ENCODE measurements at regions not wholly inside any gene's neighbourhood (a gene's known extent, or its start where the extent isn't known, plus 50 kb on each side); places are given as distances from the start of the nearest gene placed in this dataset.

DNA sequence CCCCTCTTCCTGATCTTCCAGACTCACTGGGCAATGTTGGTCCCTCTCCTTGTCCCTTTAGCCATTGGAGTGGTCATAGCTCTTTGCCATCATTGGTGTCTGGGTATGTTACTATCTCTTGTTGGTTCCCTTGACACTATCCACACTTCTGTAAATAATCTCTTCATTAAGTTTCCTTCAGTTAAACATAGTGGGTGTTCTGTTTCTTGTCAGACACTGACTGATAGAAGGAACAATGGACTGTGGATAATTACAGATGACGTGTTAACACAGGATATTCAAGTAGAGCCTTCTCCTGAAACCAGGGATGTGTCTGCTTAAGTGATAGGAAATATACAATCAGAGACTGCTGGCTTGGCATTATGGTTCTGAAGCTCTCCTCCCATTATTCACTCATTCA is 458.3 kb upstream of the USP24 start:
- Histone ChIP-seq H3K36me3 (ENCODE audit: control insufficient read depth in 2 of 4, insufficient read depth in 4 of 4, low read length in 3 of 4) (no peaks in the 10 kb centered on the region), H2BK120ac (replicated peaks; ENCODE audit: low read depth, low read length) (no peak overlapping the region), H2BK20ac (ENCODE audit: low read length) (no peak overlapping the region), H3K27me3 (replicated peaks in 1 of 4; ENCODE audit: control insufficient read depth in 3 of 4, extremely low read depth in 1 of 4, insufficient read depth in 3 of 4, low read length in 3 of 4) (no peaks in the 10 kb centered on the region), H2BK15ac (ENCODE audit: low read length) (no peak overlapping the region), H3K4me2 (ENCODE audit: insufficient read depth in 1 of 2, low read depth in 2 of 2, low read length in 2 of 2) (no peak overlapping the region), H4K91ac (replicated peaks; ENCODE audit: insufficient read length, low read length) (no peak overlapping the region), H3K23ac (ENCODE audit: insufficient read length) (no peak overlapping the region), H3K23me2 (ENCODE audit: low read depth, low read length) (no peaks in the 10 kb centered on the region; the same call in 1 of the 2 replicates), H2AK5ac (ENCODE audit: low read depth, low read length) (no peak overlapping the region), H3K27ac (ENCODE audit: low read depth, low read length) (no peak overlapping the region), H2BK5ac (ENCODE audit: low read depth, low read length) (no peak overlapping the region), H4K8ac (ENCODE audit: extremely low read depth, insufficient read depth, low read length) (no peak overlapping the region), H3K79me2 (ENCODE audit: control insufficient read depth in 1 of 2, insufficient read depth in 2 of 2, low read length in 2 of 2) (no peaks in the 10 kb centered on the region), H3K4me3 (ENCODE audit: extremely low read depth in 1 of 4, insufficient read depth in 2 of 4, low read depth in 3 of 4, low read length in 4 of 4) (no peak overlapping the region), H3K4me1 (replicated peaks in 1 of 4; ENCODE audit: control insufficient read depth in 3 of 4, insufficient read depth in 4 of 4, low read length in 3 of 4) (no peaks in the 10 kb centered on the region), H3K9ac (replicated peaks in 1 of 4; ENCODE audit: extremely low read depth in 1 of 4, low read depth in 3 of 4, low read length in 3 of 4) (no peak overlapping the region), H3K14ac (ENCODE audit: insufficient read length) (no peak overlapping the region), H3K9me3 (ENCODE audit: insufficient read depth in 2 of 2, low read depth in 1 of 2, low read length in 1 of 2) (no peaks in the 10 kb centered on the region), H4K5ac (ENCODE audit: insufficient read length, low read depth, low read length) (no peak overlapping the region), H3K56ac (replicated peaks; ENCODE audit: insufficient read length, low read depth, low read length) (no peak overlapping the region), H3K79me1 (ENCODE audit: low read depth, low read length) (no peaks in the 10 kb centered on the region), H3K18ac (ENCODE audit: extremely low read depth, low read length) (no peak overlapping the region), H2AFZ (ENCODE audit: low read length) (no peak overlapping the region), H4K20me1 (replicated peaks in 1 of 2; ENCODE audit: control insufficient read depth in 1 of 2, insufficient read depth in 2 of 2, low read length in 2 of 2) (no peaks in the 10 kb centered on the region), H2BK12ac (ENCODE audit: low read depth, low read length) (no peak overlapping the region), H3K4ac (replicated peaks; ENCODE audit: insufficient read length, low read depth, low read length) (no peak overlapping the region)
- ChIA-PET CTCF (ENCODE audit: partially characterized antibody) (interaction anchor here (1.0 to 1.5 kb wide), 3 partner anchors 28 to 175 kb away, joined by 3 to 4 read pairs (median 3); no protein-coding TSS in a partner anchor), POLR2A (ENCODE audit: partially characterized antibody) (no interaction called here)
- no peak for DNase-seq (ENCODE audit: low read depth in 1 of 2, low spot score in 2 of 2)
- no peak for FAIRE-seq
- WGBS, 2 experiments (ENCODE audit: extremely low coverage in 1 of 2, insufficient coverage in 1 of 2, insufficient read length in 1 of 2, insufficient replicate concordance in 2 of 2, low coverage in 1 of 2, low lambda C conversion rate in 2 of 2, missing lambda C conversion rate in 1 of 2) = 88% methylated on average over 1 of the region's 1 CpG; no CpG with 5 or more reads in 1 of the 2 experiments
- no peak for TF ChIP-seq POU5F1 (IDR thresholded peaks at IDR 0.05; ENCODE audit: low read depth, low read length)
- no peak for TF ChIP-seq POLR2A (IDR thresholded peaks at IDR 0.05; ENCODE audit: control extremely low read depth in 1 of 2, low read depth in 2 of 2, low read length in 2 of 2)
- no peak for TF ChIP-seq SP4 (IDR thresholded peaks at IDR 0.05; ENCODE audit: low read length)
- TF ChIP-seq USF2 (IDR thresholded peaks at IDR 0.05; ENCODE audit: low read length) = no peak
- no peak for TF ChIP-seq CTBP2 (IDR thresholded peaks at IDR 0.05; ENCODE audit: borderline replicate concordance, insufficient read depth, insufficient read length, low read length)
- no peak for TF ChIP-seq TEAD4 (IDR thresholded peaks at IDR 0.05; ENCODE audit: low read depth, low read length)
- no peak for TF ChIP-seq JUN (IDR thresholded peaks at IDR 0.05; ENCODE audit: low read depth, low read length)
- TF ChIP-seq, protein P1, sequence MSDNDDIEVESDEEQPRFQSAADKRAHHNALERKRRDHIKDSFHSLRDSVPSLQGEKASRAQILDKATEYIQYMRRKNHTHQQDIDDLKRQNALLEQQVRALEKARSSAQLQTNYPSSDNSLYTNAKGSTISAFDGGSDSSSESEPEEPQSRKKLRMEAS (IDR thresholded peaks at IDR 0.05) = no peak
- TF ChIP-seq SP1 (IDR thresholded peaks at IDR 0.05; ENCODE audit: low read depth, low read length) = no peak
- TF ChIP-seq, protein P2, sequence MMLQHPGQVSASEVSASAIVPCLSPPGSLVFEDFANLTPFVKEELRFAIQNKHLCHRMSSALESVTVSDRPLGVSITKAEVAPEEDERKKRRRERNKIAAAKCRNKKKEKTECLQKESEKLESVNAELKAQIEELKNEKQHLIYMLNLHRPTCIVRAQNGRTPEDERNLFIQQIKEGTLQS (IDR thresholded peaks at IDR 0.05; ENCODE audit: insufficient read depth, low read depth, low read length) = no peak
- TF ChIP-seq SP2 (IDR thresholded peaks at IDR 0.05; ENCODE audit: low read length) = no peak
- TF ChIP-seq, protein P3, sequence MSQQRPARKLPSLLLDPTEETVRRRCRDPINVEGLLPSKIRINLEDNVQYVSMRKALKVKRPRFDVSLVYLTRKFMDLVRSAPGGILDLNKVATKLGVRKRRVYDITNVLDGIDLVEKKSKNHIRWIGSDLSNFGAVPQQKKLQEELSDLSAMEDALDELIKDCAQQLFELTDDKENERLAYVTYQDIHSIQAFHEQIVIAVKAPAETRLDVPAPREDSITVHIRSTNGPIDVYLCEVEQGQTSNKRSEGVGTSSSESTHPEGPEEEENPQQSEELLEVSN (IDR thresholded peaks at IDR 0.05) = no peak
